HL-60/S4 (cell line): ENCODE measurements at regions not wholly inside any gene's neighbourhood (a gene's known extent, or its start where the extent isn't known, plus 50 kb on each side); places are given as distances from the start of the nearest gene placed in this dataset.

Experiments
- in situ Hi-C: fragments of 300-500 bp; cut with MboI; formaldehyde crosslinking; loops from 2 replicates; pipeline ENCODE4 v1.14.3; 2022; ENCODE audit warnings: low sequenced_read_pairs

GRCh38 chr19:28293685-28294084 is 919.3 kb downstream of the UQCRFS1 start:
- in situ Hi-C loops: no loop called here

GRCh38 chr19:28292822-28293500 is 920.0 kb downstream of the UQCRFS1 start:
- in situ Hi-C loops: no loop called here

GRCh38 chr19:28291874-28292273 is 921.1 kb downstream of the UQCRFS1 start:
- in situ Hi-C loops: no loop called here

- in situ Hi-C loops: no loop called here
Measured at GRCh38 chr19:28290963-28291657, 921.8 kb downstream of the UQCRFS1 start.

- in situ Hi-C loops: no loop called here
Measured at GRCh38 chr19:28289295-28290063, 923.5 kb downstream of the UQCRFS1 start.

GRCh38 chr19:28288572-28289264 is 924.2 kb downstream of the UQCRFS1 start:
- in situ Hi-C loops: no loop called here

GRCh38 chr19:28285917-28286316 is 927.0 kb downstream of the UQCRFS1 start:
- in situ Hi-C loops: no loop called here

GRCh38 chr19:28285078-28285477 is 927.9 kb downstream of the UQCRFS1 start:
- in situ Hi-C loops: no loop called here

- in situ Hi-C loops: no loop called here
Measured at GRCh38 chr19:28284389-28284788, 928.6 kb downstream of the UQCRFS1 start.

- in situ Hi-C loops: no loop called here
Measured at GRCh38 chr19:28283592-28283991, 929.4 kb downstream of the UQCRFS1 start.

- in situ Hi-C loops: no loop called here
Measured at GRCh38 chr19:28281676-28282075, 931.3 kb downstream of the UQCRFS1 start.

- in situ Hi-C loops: no loop called here
Measured at GRCh38 chr19:28264556-28264955, 948.4 kb downstream of the UQCRFS1 start.

- in situ Hi-C loops: no loop called here
Measured at GRCh38 chr19:28258829-28259228, 954.1 kb downstream of the UQCRFS1 start.

- in situ Hi-C loops: no loop called here
Measured at GRCh38 chr19:28257396-28257795, 955.6 kb downstream of the UQCRFS1 start.

GRCh38 chr19:28247243-28247642 is 965.7 kb downstream of the UQCRFS1 start:
- in situ Hi-C loops: no loop called here

- in situ Hi-C loops: no loop called here
Measured at GRCh38 chr19:28245937-28246336, 967.0 kb downstream of the UQCRFS1 start.

GRCh38 chr19:28244966-28245365 is 968.0 kb downstream of the UQCRFS1 start:
- in situ Hi-C loops: no loop called here

GRCh38 chr19:28242317-28242927 is 970.5 kb downstream of the UQCRFS1 start:
- in situ Hi-C loops: no loop called here

- in situ Hi-C loops: no loop called here
Measured at GRCh38 chr19:28239270-28239669, 973.7 kb downstream of the UQCRFS1 start.

GRCh38 chr19:28238270-28238820 is 974.6 kb downstream of the UQCRFS1 start:
- in situ Hi-C loops: no loop called here
